Epithelial cell of proximal tubule (primary cell): ENCODE measurements at regions not wholly inside any gene's neighbourhood (a gene's known extent, or its start where the extent isn't known, plus 50 kb on each side); places are given as distances from the start of the nearest gene placed in this dataset.
A peak's percentile ranks its signal among the peaks of the same experiment; 100 is the strongest.

ENCODE experiments used
- DNase-seq: peaks from one replicate; pipeline ENCODE4 v3.0.0-alpha.2; 2011; ENCODE audit warnings: low read depth
- H3K4me3 ChIP-seq: 2 replicates; pipeline ENCODE4 v1.5.1; 2011; ENCODE audit warnings: low read depth, mild to moderate bottlenecking, low read length
- CTCF ChIP-seq: conservative IDR thresholded peaks from 2 replicates; pipeline ENCODE4 v1.5.1; 2012; ENCODE audit warnings: low read depth, mild to moderate bottlenecking, low read length

- DNase-seq: peak; percentile 12
- H3K4me3 ChIP-seq: no peak overlapping the region
- no peak for TF ChIP-seq CTCF
These were observed 496.9 kb downstream of the CCSER2 start for GRCh38 chr10:84825330-84825729.

GRCh38 chr10:84826704-84827103, 498.3 kb downstream of the CCSER2 start:
- DNase-seq: no peak
- no peak overlapping the region for H3K4me3 ChIP-seq
- TF ChIP-seq CTCF: no peak

GRCh38 chr10:84829131-84829530, 500.7 kb downstream of the CCSER2 start:
- no peak for TF ChIP-seq CTCF
- no peak overlapping the region for H3K4me3 ChIP-seq
- DNase-seq: no peak

- TF ChIP-seq CTCF: no peak
- DNase-seq: no peak
- H3K4me3 ChIP-seq: no peak overlapping the region
These were observed 508.8 kb downstream of the CCSER2 start for GRCh38 chr10:84837041-84837812.

- no peak overlapping the region for H3K4me3 ChIP-seq
- TF ChIP-seq CTCF: no peak
- DNase-seq: no peak
These were observed 509.5 kb downstream of the CCSER2 start for GRCh38 chr10:84837877-84838276.

GRCh38 chr10:84838851-84839250, 510.5 kb downstream of the CCSER2 start:
- H3K4me3 ChIP-seq: no peak overlapping the region
- no peak for DNase-seq
- no peak for TF ChIP-seq CTCF

GRCh38 chr10:84842593-84842992, 514.2 kb downstream of the CCSER2 start:
- TF ChIP-seq CTCF: no peak
- H3K4me3 ChIP-seq: no peak overlapping the region
- DNase-seq: no peak
